Stomach (tissue), 8 donors: ENCODE measurements at regions not wholly inside any gene's neighbourhood (a gene's known extent, or its start where the extent isn't known, plus 50 kb on each side); places are given as distances from the start of the nearest gene placed in this dataset.

Experiments used
- DNase-seq, 2 donors: peaks; one replicate each; pipeline versions ENCODE4 v3.0.0 to v3.0.0-alpha.2; 2013 to 2019
- H3K27ac ChIP-seq, 5 donors: fragments of 200-600 bp in 4 of 5; sonication (generic) in 4 of 5; one replicate each; pipeline ENCODE4 v1.5.1; 2013 to 2019; ENCODE audit warnings: mild to moderate bottlenecking in 1 of 5, moderate library complexity in 1 of 5
- H3K27me3 ChIP-seq, 3 donors: fragments of 200-600 bp; sonication (generic); one replicate each; pipeline ENCODE4 v1.5.1; 2017 to 2019; ENCODE audit warnings: mixed run types in 1 of 3
- H3K36me3 ChIP-seq, 4 donors: fragments of 200-600 bp; sonication (generic); 1 replicate in 3 of 4; 2 replicates in 1 of 4; pipeline ENCODE4 v1.5.1; 2016 to 2019
- H3K4me1 ChIP-seq, 4 donors: fragments of 200-600 bp; sonication (generic); one replicate each; pipeline ENCODE4 v1.5.1; 2016 to 2019
- H3K4me3 ChIP-seq, 4 donors: fragments of 200-600 bp; sonication (generic) in 3 of 4; one replicate each; pipeline ENCODE4 v1.5.1; 2016 to 2019; ENCODE audit warnings: mild to moderate bottlenecking in 1 of 4
- H3K9me3 ChIP-seq, 4 donors: fragments of 200-600 bp; sonication (generic); one replicate each; pipeline ENCODE4 v1.5.1; 2016 to 2019
- CTCF ChIP-seq, 7 experiments: fragments of 450-650 bp in 4 of 7; fragments of 200-600 bp in 3 of 7; sonication (generic) in 3 of 7; IDR thresholded peaks; one replicate each; pipeline ENCODE4 v1.5.1; 2016 to 2019; ENCODE audit warnings: antibody characterized with exemption in 7 of 7, control low read depth in 2 of 7, mild to moderate bottlenecking in 1 of 7
- EP300 ChIP-seq: sonication (generic); formaldehyde crosslinking; IDR thresholded peaks from one replicate; pipeline ENCODE4 v1.6.1; 2017; ENCODE audit warnings: antibody characterized with exemption
- POLR2A ChIP-seq, 4 donors: fragments of 450-650 bp; IDR thresholded peaks; one replicate each; pipeline ENCODE4 v1.6.1; 2016; ENCODE audit warnings: antibody characterized with exemption in 4 of 4, control low read depth in 2 of 4, mild to moderate bottlenecking in 1 of 4, moderate library complexity in 1 of 4
- POLR2AphosphoS5 ChIP-seq, 3 donors: sonication (generic); formaldehyde crosslinking; IDR thresholded peaks; one replicate each; pipeline ENCODE4 v1.6.1; 2016; ENCODE audit warnings: antibody characterized with exemption in 3 of 3
- WGBS, 5 donors: extraction: QIAGEN DNeasy Blood & Tissue Kit in 3 of 5; methylation state at CpG; one replicate each; pipeline versions ENCODE4 v1.1.5 to v1.1.7; 2013 to 2018; 5-methylcytosine and 5-hydroxymethylcytosine counted together
- intact Hi-C: fragments of 100-400 bp; cut with DNase I; formaldehyde crosslinking; loops from one replicate; pipeline ENCODE4 v1.15.1; 2023; ENCODE audit warnings: low total_unique reads
- donor health status: healthy with polysubstance abuse.
- donor health status: Bipolar disorder and iron deficiency.
- donor health status: healthy.

- H3K27ac ChIP-seq = no peak overlapping the region
- intact Hi-C loops = no loop called here
- TF ChIP-seq CTCF (IDR thresholded peaks at IDR 0.05) (no peak), POLR2A (IDR thresholded peaks at IDR 0.05) (no peak)
- DNase-seq = no peak
- H3K9me3 ChIP-seq = no peaks in the 10 kb centered on the region
- WGBS, 5 donors = 43 to 57% (median 54%) methylated on average over 5 of the region's 5 CpGs
- H3K4me3 ChIP-seq = no peak overlapping the region
- H3K4me1 ChIP-seq = no peaks in the 10 kb centered on the region
- H3K27me3 ChIP-seq = no peaks in the 10 kb centered on the region
- H3K36me3 ChIP-seq = no peaks in the 10 kb centered on the region
These were observed 126.8 kb upstream of the PCLO start for GRCh38 chr7:83289419-83289993.

GRCh38 chr7:83280671-83281070, 118.0 kb upstream of the PCLO start:
- 31 to 48% (median 41%) methylated on average over 2 of the region's 2 CpGs for WGBS, 5 donors
- Histone ChIP-seq H3K27ac (no peak overlapping the region), H3K9me3 (no peaks in the 10 kb centered on the region), H3K27me3 (no peaks in the 10 kb centered on the region), H3K36me3 (no peaks in the 10 kb centered on the region), H3K4me3 (no peak overlapping the region), H3K4me1 (no peaks in the 10 kb centered on the region)
- intact Hi-C loops = no loop called here
- TF ChIP-seq EP300 (no peak), POLR2A (IDR thresholded peaks at IDR 0.05) (no peak), POLR2AphosphoS5 (IDR thresholded peaks at IDR 0.05) (no peak), CTCF (IDR thresholded peaks at IDR 0.05) (no peak)
- DNase-seq = no peak

- Histone ChIP-seq H3K9me3 (no peaks in the 10 kb centered on the region), H3K4me3 (no peak overlapping the region), H3K4me1 (no peaks in the 10 kb centered on the region), H3K36me3 (no peaks in the 10 kb centered on the region), H3K27me3 (no peaks in the 10 kb centered on the region), H3K27ac (no peak overlapping the region)
- intact Hi-C loops = loop anchor here (10.0 kb wide), 1 partner anchor 471 kb away; no protein-coding TSS in a partner anchor
- no peak for DNase-seq
- 63 to 79% (median 68%) methylated on average over 1 of the region's 1 CpG for WGBS, 5 donors
- no peak for TF ChIP-seq POLR2A (IDR thresholded peaks at IDR 0.05)
- no peak for TF ChIP-seq CTCF (IDR thresholded peaks at IDR 0.05)
These were observed 113.6 kb upstream of the PCLO start for GRCh38 chr7:83276250-83276649.

GRCh38 chr7:83273699-83274098, 111.0 kb upstream of the PCLO start:
- Histone ChIP-seq H3K9me3 (no peaks in the 10 kb centered on the region), H3K4me1 (no peaks in the 10 kb centered on the region), H3K4me3 (no peak overlapping the region), H3K27me3 (no peaks in the 10 kb centered on the region), H3K36me3 (no peaks in the 10 kb centered on the region), H3K27ac (no peak overlapping the region)
- TF ChIP-seq POLR2AphosphoS5 (IDR thresholded peaks at IDR 0.05) (no peak), EP300 (no peak), CTCF (IDR thresholded peaks at IDR 0.05) (no peak), POLR2A (IDR thresholded peaks at IDR 0.05) (no peak)
- DNase-seq = no peak
- intact Hi-C loops = loop anchor here (10.0 kb wide), 1 partner anchor 469 kb away; no protein-coding TSS in a partner anchor
